A673 (cell line): ENCODE measurements at regions not wholly inside any gene's neighbourhood (a gene's known extent, or its start where the extent isn't known, plus 50 kb on each side); places are given as distances from the start of the nearest gene placed in this dataset.

Experiments used
- EZH2 ChIP-seq: fragments of 200-600 bp; sonication (generic); IDR thresholded peaks from 2 replicates; pipeline ENCODE4 v1.6.1; 2017; ENCODE audit warnings: borderline replicate concordance, low read depth, mild to moderate bottlenecking, mixed read lengths, antibody characterized with exemption, low read length; ENCODE audit not compliant: poor library complexity, severe bottlenecking
- TF ChIP-seq, protein P1 (sequence below): fragments of 300-800, 200-600 bp; sonication (generic); conservative IDR thresholded peaks from 2 replicates; pipeline ENCODE4 v1.5.1; 2017; ENCODE audit warnings: low read depth, mild to moderate bottlenecking, antibody characterized with exemption, low read length, moderate library complexity, mixed read lengths

GRCh38 chr12:66963901-66964300 lies 285.0 kb upstream of the GRIP1 start:
- TF ChIP-seq, protein P1, sequence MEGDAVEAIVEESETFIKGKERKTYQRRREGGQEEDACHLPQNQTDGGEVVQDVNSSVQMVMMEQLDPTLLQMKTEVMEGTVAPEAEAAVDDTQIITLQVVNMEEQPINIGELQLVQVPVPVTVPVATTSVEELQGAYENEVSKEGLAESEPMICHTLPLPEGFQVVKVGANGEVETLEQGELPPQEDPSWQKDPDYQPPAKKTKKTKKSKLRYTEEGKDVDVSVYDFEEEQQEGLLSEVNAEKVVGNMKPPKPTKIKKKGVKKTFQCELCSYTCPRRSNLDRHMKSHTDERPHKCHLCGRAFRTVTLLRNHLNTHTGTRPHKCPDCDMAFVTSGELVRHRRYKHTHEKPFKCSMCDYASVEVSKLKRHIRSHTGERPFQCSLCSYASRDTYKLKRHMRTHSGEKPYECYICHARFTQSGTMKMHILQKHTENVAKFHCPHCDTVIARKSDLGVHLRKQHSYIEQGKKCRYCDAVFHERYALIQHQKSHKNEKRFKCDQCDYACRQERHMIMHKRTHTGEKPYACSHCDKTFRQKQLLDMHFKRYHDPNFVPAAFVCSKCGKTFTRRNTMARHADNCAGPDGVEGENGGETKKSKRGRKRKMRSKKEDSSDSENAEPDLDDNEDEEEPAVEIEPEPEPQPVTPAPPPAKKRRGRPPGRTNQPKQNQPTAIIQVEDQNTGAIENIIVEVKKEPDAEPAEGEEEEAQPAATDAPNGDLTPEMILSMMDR = no peak
- no peak for TF ChIP-seq EZH2
